BJ (cell line): ENCODE measurements at regions not wholly inside any gene's neighbourhood (a gene's known extent, or its start where the extent isn't known, plus 50 kb on each side); places are given as distances from the start of the nearest gene placed in this dataset.

Experiments used
- CTCF ChIA-PET: fragments of 350-600 bp; formaldehyde crosslinking; extraction: SDS; loops from one replicate; lab custom pipeline; 2021; ENCODE audit warnings: antibody characterized with exemption, inconsistent platforms; lab: Yijun Ruan, JAX
- POLR2A ChIA-PET: fragments of 300-600 bp; sonication (Branson Sonifier 250); formaldehyde crosslinking; extraction: SDS; loops from one replicate; lab custom pipeline; 2021; ENCODE audit warnings: antibody characterized with exemption; lab: Charles Lee
- DNase-seq: peaks from one replicate; pipeline ENCODE4 v3.0.0-alpha.2; 2011; ENCODE audit warnings: low read depth
- H3K27me3 ChIP-seq: 2 replicates; pipeline ENCODE4 v1.6.0; 2011; ENCODE audit warnings: low read length; ENCODE audit not compliant: control insufficient read depth, insufficient read depth
- H3K36me3 ChIP-seq: 2 replicates; pipeline ENCODE4 v1.5.1; 2011; ENCODE audit warnings: low read length; ENCODE audit not compliant: control insufficient read depth, insufficient read depth
- H3K4me3 ChIP-seq: 2 replicates; pipeline ENCODE4 v1.5.1; 2011; ENCODE audit warnings: low read depth, mild to moderate bottlenecking, control low read depth, low read length
- TF ChIP-seq, protein P1 (sequence below): IDR thresholded peaks from 2 replicates; pipeline ENCODE4 v1.5.1; 2011; ENCODE audit warnings: low read depth, mild to moderate bottlenecking, control low read depth, inconsistent platforms, low read length, moderate library complexity; ENCODE audit not compliant: insufficient read depth

DNA sequence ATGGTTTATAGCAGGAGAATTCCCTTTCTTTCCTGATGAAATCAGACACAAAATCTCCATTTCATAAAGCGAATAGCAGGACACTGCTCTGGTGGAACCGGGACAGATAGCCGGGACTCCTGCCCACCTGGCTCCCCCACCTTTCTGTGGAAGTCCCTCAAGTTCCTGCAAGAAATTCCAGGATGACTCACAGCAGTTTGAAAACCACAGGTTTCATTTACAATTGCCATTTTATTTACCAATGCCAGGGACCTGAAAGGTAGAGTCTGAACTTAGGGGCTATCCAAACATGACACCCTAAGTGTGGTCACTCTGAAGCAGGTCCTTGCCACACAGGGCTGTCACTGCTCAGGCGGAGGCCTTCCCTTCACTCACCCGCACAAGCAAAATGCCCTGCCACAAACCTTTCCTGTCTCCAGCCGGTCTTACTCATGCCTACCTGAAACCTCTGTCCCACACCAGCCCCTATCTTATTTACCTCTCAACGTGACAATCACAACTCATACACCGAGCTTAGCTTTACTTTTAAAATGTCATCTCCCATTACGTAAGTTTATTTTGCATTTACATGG, 63.3 kb upstream of the TAF1L start:
- TF ChIP-seq, protein P1, sequence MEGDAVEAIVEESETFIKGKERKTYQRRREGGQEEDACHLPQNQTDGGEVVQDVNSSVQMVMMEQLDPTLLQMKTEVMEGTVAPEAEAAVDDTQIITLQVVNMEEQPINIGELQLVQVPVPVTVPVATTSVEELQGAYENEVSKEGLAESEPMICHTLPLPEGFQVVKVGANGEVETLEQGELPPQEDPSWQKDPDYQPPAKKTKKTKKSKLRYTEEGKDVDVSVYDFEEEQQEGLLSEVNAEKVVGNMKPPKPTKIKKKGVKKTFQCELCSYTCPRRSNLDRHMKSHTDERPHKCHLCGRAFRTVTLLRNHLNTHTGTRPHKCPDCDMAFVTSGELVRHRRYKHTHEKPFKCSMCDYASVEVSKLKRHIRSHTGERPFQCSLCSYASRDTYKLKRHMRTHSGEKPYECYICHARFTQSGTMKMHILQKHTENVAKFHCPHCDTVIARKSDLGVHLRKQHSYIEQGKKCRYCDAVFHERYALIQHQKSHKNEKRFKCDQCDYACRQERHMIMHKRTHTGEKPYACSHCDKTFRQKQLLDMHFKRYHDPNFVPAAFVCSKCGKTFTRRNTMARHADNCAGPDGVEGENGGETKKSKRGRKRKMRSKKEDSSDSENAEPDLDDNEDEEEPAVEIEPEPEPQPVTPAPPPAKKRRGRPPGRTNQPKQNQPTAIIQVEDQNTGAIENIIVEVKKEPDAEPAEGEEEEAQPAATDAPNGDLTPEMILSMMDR = no peak
- no peaks in the 10 kb centered on the region for H3K27me3 ChIP-seq
- H3K4me3 ChIP-seq = no peak overlapping the region
- H3K36me3 ChIP-seq = no peaks in the 10 kb centered on the region
- ChIA-PET CTCF (no interaction called here), POLR2A (no interaction called here)
- DNase-seq = no peak

- DNase-seq = no peak
- Histone ChIP-seq H3K36me3 (no peaks in the 10 kb centered on the region), H3K4me3 (no peak overlapping the region), H3K27me3 (no peaks in the 10 kb centered on the region)
- TF ChIP-seq, protein P1 = no peak
- POLR2A ChIA-PET = no interaction called here
- CTCF ChIA-PET = no interaction called here
These were observed 66.0 kb upstream of the TAF1L start for GRCh38 chr9:32701321-32702022.

DNA sequence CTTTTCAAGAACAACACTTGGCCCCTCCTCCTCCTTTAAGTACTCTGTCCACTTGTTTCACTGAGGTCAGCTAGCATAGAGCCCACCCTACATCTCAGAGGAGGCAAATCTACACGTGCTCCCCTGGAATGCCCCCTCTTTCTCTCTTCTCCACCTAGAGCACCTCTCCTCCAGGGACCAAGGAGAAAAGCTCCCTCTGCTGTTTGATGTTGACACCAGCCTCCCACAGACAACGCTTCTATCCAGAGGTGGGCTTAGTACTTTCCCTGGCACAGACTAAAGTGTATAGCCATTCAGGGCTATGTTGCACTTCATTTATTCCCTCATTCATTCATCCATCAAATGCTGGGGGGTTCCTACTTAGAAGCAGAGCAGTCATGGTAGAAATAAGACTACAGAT, 68.2 kb upstream of the TAF1L start:
- TF ChIP-seq, protein P1 = no peak
- CTCF ChIA-PET = no interaction called here
- H3K27me3 ChIP-seq = no peaks in the 10 kb centered on the region
- POLR2A ChIA-PET = no interaction called here
- DNase-seq = no peak
- H3K36me3 ChIP-seq = no peaks in the 10 kb centered on the region
- no peak overlapping the region for H3K4me3 ChIP-seq

DNA sequence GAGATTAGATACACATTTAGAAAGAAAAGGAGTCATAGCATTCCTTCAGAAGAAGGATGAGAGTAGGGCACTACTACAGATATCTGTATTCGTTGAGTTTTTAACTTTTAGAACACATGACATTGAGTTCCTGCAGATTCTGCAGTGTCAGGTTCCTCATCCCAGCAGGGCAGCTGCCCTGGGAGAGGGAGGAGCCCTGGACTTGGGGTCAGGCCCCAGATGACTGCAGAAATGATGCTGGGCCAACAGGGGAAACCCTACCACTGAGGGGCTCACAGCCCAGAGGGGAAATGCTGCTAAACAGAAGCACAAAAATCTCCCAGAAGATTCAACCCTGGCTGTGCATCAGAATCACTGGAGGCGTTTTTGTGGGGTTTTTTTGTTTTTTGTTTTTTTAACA, 68.9 kb upstream of the TAF1L start:
- POLR2A ChIA-PET = no interaction called here
- H3K36me3 ChIP-seq = no peaks in the 10 kb centered on the region
- CTCF ChIA-PET = no interaction called here
- no peak for DNase-seq
- H3K4me3 ChIP-seq = no peak overlapping the region
- TF ChIP-seq, protein P1 = no peak
- H3K27me3 ChIP-seq = no peaks in the 10 kb centered on the region

DNA sequence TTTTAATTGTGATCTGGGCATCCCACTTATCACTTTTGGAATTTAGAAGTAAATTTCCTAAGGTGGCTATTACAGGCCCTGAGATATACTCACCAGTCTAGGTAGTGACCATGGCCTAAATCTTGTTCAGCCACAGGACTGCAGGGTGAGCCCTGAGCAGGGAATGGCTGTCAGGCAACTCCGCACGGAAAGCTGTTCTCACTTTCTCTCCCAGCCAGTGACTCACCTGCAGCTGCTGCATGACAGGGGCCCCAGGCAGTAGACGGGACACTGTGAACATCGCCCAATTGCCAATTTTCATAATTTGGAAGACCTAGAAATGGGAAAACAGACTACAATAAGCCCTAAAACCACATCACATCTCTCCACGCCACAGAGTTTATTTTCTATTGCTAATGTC, 69.6 kb upstream of the TAF1L start:
- POLR2A ChIA-PET = no interaction called here
- DNase-seq = no peak
- no peaks in the 10 kb centered on the region for H3K36me3 ChIP-seq
- TF ChIP-seq, protein P1 = no peak
- no peak overlapping the region for H3K4me3 ChIP-seq
- no peaks in the 10 kb centered on the region for H3K27me3 ChIP-seq
- CTCF ChIA-PET = interaction anchor here (1.0 kb wide), 1 partner anchor 327 kb away, joined by 4 read pairs; no protein-coding TSS in a partner anchor
